DOHH2 (cell line): ENCODE measurements at regions not wholly inside any gene's neighbourhood (a gene's known extent, or its start where the extent isn't known, plus 50 kb on each side); places are given as distances from the start of the nearest gene placed in this dataset.

ENCODE experiments used
- CTCF ChIP-seq: fragments of 200-600 bp; sonication (generic); IDR thresholded peaks from one replicate; pipeline ENCODE4 v1.5.1; 2014; ENCODE audit warnings: antibody characterized with exemption, mild to moderate bottlenecking, low read depth, low read length; ENCODE audit not compliant: poor library complexity, severe bottlenecking
- EZH2phosphoT487 ChIP-seq: fragments of 200-600 bp; sonication (generic); IDR thresholded peaks from 2 replicates; pipeline ENCODE4 v1.6.1; 2017; ENCODE audit warnings: borderline replicate concordance, mild to moderate bottlenecking, antibody characterized with exemption, low read length, moderate library complexity, mixed read lengths

- no peak for TF ChIP-seq CTCF
- no peak for TF ChIP-seq EZH2phosphoT487
These were observed 555.3 kb upstream of the PTGER4 start for GRCh38 chr5:40124367-40124766.
